DOHH2 (cell line): ENCODE measurements at regions not wholly inside any gene's neighbourhood (a gene's known extent, or its start where the extent isn't known, plus 50 kb on each side); places are given as distances from the start of the nearest gene placed in this dataset.

ENCODE experiments used
- CTCF ChIP-seq: fragments of 200-600 bp; sonication (generic); IDR thresholded peaks from one replicate; pipeline ENCODE4 v1.5.1; 2014; ENCODE audit warnings: antibody characterized with exemption, mild to moderate bottlenecking, low read depth, low read length; ENCODE audit not compliant: poor library complexity, severe bottlenecking
- EZH2phosphoT487 ChIP-seq: fragments of 200-600 bp; sonication (generic); IDR thresholded peaks from 2 replicates; pipeline ENCODE4 v1.6.1; 2017; ENCODE audit warnings: borderline replicate concordance, mild to moderate bottlenecking, antibody characterized with exemption, low read length, moderate library complexity, mixed read lengths

- TF ChIP-seq EZH2phosphoT487 (no peak), CTCF (peak; percentile 68)
These were observed 140.4 kb upstream of the VRK2 start for GRCh38 chr2:57906152-57906732.
